Suprapubic skin (tissue), 4 donors: ENCODE measurements at regions not wholly inside any gene's neighbourhood (a gene's known extent, or its start where the extent isn't known, plus 50 kb on each side); places are given as distances from the start of the nearest gene placed in this dataset.

Experiments
- POLR2A ChIP-seq, 2 donors: fragments of 450-650 bp; IDR thresholded peaks; one replicate each; pipeline ENCODE4 v1.6.1; 2017; ENCODE audit warnings: antibody characterized with exemption in 2 of 2, mild to moderate bottlenecking in 2 of 2, moderate library complexity in 2 of 2
- POLR2AphosphoS5 ChIP-seq, 3 donors: sonication (generic); formaldehyde crosslinking; IDR thresholded peaks; one replicate each; pipeline ENCODE4 v1.6.1; 2017; ENCODE audit warnings: antibody characterized with exemption in 3 of 3
- TF ChIP-seq, protein P1 (sequence below), 2 donors: fragments of 200-600 bp in 1 of 2; fragments of 450-650 bp in 1 of 2; sonication (generic) in 1 of 2; IDR thresholded peaks; one replicate each; pipeline ENCODE4 v1.5.1; 2016 to 2019; ENCODE audit warnings: antibody characterized with exemption in 2 of 2, mild to moderate bottlenecking in 1 of 2, moderate library complexity in 1 of 2

DNA sequence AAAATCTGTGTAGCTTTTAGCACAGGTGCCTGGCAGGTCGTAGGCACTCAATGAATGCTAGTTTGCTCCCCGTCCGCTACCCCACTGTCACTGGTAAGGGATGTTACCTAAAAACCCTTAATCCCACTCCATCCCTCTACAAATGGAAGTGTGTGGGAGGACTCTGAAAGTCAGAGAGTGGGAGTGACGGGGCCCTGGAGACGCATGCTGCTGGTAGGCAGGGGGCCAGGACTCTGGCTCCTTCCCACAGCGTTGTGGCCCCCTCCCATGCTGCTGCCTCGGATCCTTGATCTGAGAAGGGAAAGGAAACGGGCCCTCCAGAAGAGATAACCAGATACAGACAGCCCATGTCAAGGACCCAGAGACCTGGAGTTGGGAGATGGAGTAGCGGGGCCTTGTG, 249.3 kb downstream of the HAUS1 start:
- TF ChIP-seq, protein P1, sequence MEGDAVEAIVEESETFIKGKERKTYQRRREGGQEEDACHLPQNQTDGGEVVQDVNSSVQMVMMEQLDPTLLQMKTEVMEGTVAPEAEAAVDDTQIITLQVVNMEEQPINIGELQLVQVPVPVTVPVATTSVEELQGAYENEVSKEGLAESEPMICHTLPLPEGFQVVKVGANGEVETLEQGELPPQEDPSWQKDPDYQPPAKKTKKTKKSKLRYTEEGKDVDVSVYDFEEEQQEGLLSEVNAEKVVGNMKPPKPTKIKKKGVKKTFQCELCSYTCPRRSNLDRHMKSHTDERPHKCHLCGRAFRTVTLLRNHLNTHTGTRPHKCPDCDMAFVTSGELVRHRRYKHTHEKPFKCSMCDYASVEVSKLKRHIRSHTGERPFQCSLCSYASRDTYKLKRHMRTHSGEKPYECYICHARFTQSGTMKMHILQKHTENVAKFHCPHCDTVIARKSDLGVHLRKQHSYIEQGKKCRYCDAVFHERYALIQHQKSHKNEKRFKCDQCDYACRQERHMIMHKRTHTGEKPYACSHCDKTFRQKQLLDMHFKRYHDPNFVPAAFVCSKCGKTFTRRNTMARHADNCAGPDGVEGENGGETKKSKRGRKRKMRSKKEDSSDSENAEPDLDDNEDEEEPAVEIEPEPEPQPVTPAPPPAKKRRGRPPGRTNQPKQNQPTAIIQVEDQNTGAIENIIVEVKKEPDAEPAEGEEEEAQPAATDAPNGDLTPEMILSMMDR (IDR thresholded peaks at IDR 0.05), result no peak
- TF ChIP-seq POLR2A (IDR thresholded peaks at IDR 0.05), result no peak
- TF ChIP-seq POLR2AphosphoS5 (IDR thresholded peaks at IDR 0.05), result no peak
